UCSD-AML1 (cell line): ENCODE measurements at regions not wholly inside any gene's neighbourhood (a gene's known extent, or its start where the extent isn't known, plus 50 kb on each side); places are given as distances from the start of the nearest gene placed in this dataset.
"Not testable (repeated sequence)": the region's sequence is repeated elsewhere in the genome, so short reads cannot be mapped to it uniquely, and the experiment has no call there.

Experiments used
- DNase-seq: peaks from one replicate; lab custom pipeline; 2025; ENCODE audit not compliant: unreplicated experiment; lab: John Stamatoyannopoulos, UW

- DNase-seq = no peak
Measured at GRCh38 chr2:180238729-180239128, 231.6 kb upstream of the CWC22 start.

- DNase-seq = not testable (repeated sequence)
Measured at GRCh38 chr2:180236061-180236460, 229.0 kb upstream of the CWC22 start.

GRCh38 chr2:180235506-180235905 is 228.4 kb upstream of the CWC22 start:
- not testable (repeated sequence) for DNase-seq

DNA sequence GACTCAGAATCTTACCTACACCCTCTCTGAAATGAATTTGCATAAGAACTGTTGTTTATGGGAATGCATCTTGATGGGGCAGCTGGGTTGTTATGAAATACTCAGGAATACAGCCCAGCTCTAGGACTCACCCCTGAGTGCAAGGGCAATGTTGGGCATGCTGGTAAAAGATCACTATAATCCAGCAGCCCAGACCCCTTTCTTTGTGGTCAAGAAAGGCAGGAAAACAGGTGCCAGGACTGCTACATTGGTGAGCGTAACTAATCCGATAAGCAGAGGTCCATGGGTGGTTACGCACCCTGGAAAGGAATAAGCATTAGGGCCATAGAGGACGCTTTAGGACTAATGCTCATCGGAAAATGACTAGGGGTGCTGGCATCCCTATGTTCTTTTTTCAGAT is 227.9 kb upstream of the CWC22 start:
- DNase-seq = not testable (repeated sequence)

GRCh38 chr2:180231015-180231414 is 223.9 kb upstream of the CWC22 start:
- no peak for DNase-seq

DNA sequence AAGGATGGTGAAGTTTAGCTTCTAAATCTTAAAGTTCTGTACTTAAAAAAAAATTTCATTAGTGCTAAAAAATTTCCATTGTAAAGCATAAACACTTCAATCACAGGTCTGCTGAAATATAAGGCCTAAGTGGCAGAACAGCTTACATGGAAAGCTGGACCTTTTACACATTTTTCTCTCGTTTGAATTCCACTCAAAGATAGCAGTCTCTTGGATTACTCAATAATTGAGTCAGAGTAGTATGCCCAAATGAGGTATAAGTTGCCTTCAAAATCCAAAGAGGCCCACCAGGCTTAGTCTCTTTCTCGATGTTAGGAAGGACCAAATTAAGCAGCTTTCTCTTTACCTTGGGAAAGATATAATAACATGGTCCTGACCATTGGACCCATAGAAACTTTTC is 220.4 kb upstream of the CWC22 start:
- DNase-seq = no peak

GRCh38 chr2:180225118-180225517 is 218.0 kb upstream of the CWC22 start:
- no peak for DNase-seq

- no peak for DNase-seq
Measured at GRCh38 chr2:180222644-180223043, 215.5 kb upstream of the CWC22 start.

GRCh38 chr2:180219491-180219890 is 212.4 kb upstream of the CWC22 start:
- DNase-seq = no peak

DNA sequence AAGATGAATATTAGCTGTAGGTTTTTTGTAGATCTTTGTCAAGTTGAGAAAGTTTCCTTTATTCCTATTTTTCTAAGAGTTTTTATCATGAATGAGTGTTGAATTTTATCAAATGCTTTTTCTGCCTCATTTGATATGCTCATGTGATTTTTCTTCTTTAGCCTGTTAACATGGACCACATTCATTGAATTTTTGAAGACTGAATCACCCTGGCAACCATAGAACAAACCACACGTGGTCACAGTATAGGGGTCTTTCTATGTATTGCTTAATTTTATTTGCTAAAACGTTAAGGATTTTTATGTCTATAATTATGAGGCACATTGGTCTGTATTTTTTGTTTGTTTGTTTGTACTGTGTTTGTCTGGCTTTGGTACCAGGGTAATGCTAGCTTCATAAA is 201.7 kb upstream of the CWC22 start:
- DNase-seq = no peak

DNA sequence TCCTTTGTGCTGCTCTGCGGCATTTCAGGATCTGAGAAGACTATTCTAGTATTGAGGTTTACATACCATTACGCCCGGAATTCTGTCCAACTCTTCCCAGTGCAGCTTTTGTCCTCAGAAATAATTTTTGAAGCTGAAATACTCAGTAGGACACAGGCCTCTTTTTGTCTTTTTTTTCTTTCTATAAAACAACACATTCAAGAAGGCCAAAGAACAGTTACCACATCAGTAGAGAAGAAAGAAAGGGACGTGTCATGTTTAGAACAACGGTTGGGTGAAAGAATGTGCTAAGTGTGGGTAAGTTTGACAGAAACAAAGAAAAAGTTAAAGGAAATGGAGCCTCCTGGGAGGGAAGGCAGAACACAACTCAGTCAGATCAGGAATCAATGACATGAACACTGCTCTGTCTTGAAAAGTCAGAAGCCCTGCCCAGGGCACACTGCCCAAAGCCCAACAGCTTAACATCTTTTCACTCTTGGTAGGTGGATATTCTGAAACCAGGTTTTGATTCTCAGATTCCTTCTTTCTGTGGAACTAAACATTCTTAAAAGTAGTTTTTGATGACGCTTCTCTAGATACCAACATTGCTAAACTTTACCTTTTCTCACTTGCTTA is 198.6 kb upstream of the CWC22 start:
- no peak for DNase-seq

DNA sequence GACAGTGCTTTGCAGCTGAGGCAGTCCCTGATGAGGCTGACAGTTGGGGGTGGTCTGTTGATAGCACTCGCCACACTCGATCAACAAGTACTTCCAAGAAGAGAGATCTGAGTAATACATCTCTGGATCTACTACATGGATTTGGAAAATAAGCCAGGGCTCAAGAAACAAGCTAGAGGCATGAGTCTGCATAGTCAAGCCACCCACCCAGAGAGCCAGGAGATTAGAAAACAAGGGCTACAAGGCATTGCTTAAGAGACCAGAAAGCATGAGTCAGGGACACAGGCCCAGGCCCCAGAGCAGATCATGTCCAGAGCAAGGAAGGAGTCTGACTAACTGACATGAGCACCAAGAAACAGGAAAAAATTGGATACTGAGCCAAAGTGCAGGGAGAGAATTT is 196.9 kb upstream of the CWC22 start:
- DNase-seq = no peak

- DNase-seq = no peak
Measured at GRCh38 chr2:180202467-180202951, 195.4 kb upstream of the CWC22 start.

GRCh38 chr2:180196419-180196977 is 189.4 kb upstream of the CWC22 start:
- no peak for DNase-seq

- no peak for DNase-seq
Measured at GRCh38 chr2:180195847-180196246, 188.8 kb upstream of the CWC22 start.

DNA sequence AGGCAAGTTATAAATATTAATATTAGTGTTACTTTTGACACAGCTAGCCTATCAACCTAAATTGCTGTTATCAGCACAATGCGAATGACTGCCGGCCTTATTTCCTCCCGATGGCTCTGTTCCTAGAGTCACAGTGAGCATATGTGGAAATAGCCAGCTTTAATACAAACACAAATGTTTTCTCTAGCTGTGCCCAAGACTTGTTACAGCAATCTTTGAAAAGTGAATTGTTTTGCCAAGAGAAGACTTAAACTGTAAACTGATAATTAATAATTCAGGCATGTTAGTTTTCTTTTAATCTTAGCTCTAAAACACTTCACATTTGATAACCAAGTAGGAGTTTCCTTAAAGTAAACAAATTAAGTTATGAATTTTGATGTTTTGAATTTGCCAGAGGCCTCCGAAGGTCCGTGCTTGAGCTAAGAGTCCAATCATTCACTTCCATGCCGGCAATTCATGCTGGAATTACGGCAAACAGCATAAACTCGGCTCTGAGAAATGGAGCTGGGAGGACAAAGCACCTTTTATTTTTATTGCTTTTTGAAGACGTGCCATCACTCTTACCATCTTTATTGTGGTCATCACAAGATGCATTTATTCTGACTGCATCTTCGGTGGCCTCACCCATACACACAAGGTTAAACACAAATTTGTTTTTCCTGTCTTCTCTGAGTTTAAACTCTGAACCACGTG is 184.5 kb upstream of the CWC22 start:
- DNase-seq = no peak

GRCh38 chr2:180190851-180191250 is 183.8 kb upstream of the CWC22 start:
- no peak for DNase-seq

DNA sequence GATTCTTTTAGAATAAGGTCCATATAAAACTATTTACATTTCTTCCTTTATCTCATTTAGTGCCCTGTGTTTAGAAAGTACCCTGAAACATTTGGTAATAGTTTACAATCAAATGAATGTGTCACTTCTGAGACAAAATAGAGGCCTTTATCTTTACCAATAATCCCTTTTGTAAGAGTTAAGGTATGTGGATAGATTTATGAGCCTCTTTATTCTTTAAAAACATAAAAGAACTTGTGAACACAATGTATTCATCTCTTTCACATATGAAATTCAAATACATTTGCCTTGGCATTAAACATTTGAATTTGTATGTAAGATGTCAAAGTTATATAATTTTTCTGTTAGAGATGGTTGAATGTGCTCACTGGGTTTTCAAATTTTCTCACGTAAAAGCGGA is 180.5 kb upstream of the CWC22 start:
- DNase-seq = no peak

DNA sequence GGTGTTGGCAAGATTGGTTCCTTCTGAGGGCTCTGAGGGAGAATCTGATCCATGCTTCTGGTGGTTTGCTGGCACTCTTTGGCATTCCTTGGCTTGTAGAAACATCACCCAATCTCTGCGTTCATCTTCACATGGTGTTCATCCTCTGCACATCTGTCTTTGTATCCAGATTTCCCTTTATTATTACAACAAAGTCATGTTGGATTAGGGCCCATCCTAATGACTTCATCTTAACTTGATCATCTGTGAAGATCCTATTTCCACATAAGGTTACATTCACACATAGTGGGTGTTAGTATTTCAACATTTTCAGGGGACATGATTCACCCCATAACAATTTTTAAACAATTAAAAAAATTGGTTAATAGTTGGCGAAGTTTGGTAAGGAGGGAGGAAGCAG is 177.4 kb upstream of the CWC22 start:
- no peak for DNase-seq

GRCh38 chr2:180180511-180180910 is 173.4 kb upstream of the CWC22 start:
- no peak for DNase-seq

DNA sequence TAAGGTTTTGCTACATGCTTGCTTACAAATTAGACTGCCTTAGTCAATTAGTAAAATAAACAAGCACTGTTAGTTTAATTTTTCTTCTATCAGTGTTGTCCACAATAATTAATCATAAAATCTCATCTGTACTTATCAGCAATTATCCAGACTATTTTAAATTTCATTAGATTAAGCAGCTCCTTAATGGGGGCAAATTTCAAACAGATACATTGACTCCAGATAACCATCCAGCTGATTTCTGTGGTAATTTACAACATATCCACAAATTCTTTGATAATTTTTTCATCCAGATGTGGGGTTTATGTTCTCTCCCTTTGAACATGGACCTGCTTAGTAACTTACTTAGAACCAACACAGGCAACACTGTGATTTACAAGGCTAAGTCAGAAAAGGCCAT is 170.4 kb upstream of the CWC22 start:
- no peak for DNase-seq

DNA sequence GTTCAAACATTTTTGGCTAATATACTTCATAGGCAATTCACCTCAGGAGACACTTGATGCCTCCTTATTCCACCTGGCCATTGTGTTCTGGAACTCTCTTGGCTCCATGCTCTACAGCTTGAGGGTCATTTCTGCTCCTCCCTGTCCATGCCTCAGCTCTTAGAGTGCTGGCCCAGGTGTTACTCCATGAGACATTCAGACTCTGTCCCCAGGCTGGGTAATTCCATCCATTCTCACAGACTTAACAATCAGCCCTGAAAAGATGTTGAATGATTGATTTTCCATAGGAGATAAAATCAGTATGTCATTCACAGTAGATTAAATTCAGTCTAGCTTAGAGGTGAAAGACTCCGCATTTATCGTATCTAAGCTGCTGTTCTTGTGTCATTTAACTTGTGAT is 168.6 kb upstream of the CWC22 start:
- no peak for DNase-seq

GRCh38 chr2:180174580-180174979 is 167.5 kb upstream of the CWC22 start:
- DNase-seq = no peak
